ENCODE measurements at regions not wholly inside any gene's neighbourhood (a gene's known extent, or its start where the extent isn't known, plus 50 kb on each side); places are given as distances from the start of the nearest gene placed in this dataset.
"Not testable (repeated sequence)": the region's sequence is repeated elsewhere in the genome, so short reads cannot be mapped to it uniquely, and the experiment has no call there.

DNA sequence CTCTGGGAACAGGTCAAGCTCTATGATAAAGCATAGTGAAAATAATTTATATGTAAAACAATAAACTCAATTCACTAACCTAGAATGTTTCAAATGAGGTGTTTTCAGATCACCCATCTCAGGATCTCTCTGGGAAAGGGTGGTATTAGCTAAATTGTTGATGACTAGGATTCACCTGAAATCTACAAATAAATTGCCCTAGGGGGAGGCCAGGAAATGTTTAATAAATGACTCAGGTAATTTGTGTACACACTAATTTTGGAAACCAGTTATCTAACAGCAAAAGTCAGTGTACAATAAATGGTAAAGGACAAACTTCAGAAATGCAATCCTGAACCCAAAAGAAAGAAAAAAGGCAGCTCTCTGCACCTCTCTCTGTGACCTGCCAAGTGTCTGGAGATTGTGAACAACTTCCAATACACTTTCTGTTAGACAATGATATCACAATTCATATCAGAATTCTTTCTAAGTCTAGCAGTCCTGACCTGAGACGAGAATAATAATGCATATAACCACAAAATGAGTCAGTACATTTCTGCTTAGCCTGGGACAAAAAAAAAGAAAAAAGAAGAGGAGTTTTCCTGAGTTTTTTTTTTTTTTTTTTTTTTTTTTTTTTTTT lies 760.0 kb downstream of the EPHA4 start:
- Histone ChIP-seq H3K4me3 (ENCODE audit: low read length) (no peak overlapping the region), H3K27me3 (ENCODE audit: control insufficient read depth, insufficient read depth, low read length) (no peaks in the 10 kb centered on the region), H3K9me3 (replicated peaks; ENCODE audit: control insufficient read depth, low read depth, low read length) (no peaks in the 10 kb centered on the region), H3K4me1 (ENCODE audit: control insufficient read depth, insufficient read depth, low read length) (no peaks in the 10 kb centered on the region), H3K36me3 (ENCODE audit: control insufficient read depth, insufficient read depth, low read length) (no peaks in the 10 kb centered on the region), H3K27ac (ENCODE audit: low read length) (no peak overlapping the region)
- DNase-seq: no peak
- no CpG with 5 or more reads among the region's 1 CpG for whole genome bisulfite sequencing (ENCODE audit: insufficient coverage)

DNA sequence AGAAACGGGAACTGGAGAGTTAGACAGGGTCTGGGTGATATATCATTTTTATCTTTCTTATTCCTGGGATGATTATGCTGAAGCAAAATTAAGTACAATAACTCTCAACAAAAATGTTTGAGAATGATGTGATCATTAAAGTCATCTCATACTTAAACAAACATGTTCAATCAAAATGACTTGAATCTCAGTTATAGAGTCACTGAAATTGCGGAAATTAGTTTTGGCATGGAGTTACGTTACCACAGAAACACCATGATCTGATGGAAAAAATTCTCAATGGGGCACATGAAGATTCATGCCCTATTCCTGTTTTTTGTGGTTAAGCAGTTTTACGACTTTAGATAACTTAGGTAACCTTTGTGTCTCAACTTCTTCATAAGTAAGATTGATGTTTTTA lies 757.7 kb downstream of the EPHA4 start:
- no peaks in the 10 kb centered on the region for H3K36me3 ChIP-seq (ENCODE audit: control insufficient read depth, insufficient read depth, low read length)
- DNase-seq: no peak
- H3K27me3 ChIP-seq (ENCODE audit: control insufficient read depth, insufficient read depth, low read length): no peaks in the 10 kb centered on the region
- no peaks in the 10 kb centered on the region for H3K9me3 ChIP-seq (replicated peaks; ENCODE audit: control insufficient read depth, low read depth, low read length)
- 100% methylated on average over 2 of the region's 4 CpGs for WGBS (ENCODE audit: insufficient coverage)
- no peaks in the 10 kb centered on the region for H3K4me1 ChIP-seq (ENCODE audit: control insufficient read depth, insufficient read depth, low read length)
- no peak overlapping the region for H3K27ac ChIP-seq (ENCODE audit: low read length)
- no peak overlapping the region for H3K4me3 ChIP-seq (ENCODE audit: low read length)

DNA sequence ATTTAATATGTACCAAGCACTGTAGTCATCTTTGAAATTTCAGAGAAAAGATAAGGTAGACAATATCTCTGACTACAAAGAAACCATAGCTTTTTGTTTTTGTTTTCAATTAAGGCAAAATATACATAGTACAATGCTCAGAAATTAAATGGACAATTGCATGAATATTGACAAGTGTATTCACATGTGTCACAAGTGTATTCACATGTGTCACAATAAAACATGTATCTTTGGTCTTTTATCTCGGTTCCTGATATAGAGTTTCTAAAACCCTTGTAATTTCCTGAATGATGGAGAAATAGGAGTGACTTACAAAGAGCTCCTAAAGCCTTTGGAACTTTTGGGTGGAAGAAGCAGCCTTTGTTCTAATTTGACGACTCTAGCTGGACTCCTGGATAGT lies 756.4 kb downstream of the EPHA4 start:
- DNase-seq: no peak
- Histone ChIP-seq H3K4me3 (ENCODE audit: low read length) (no peak overlapping the region), H3K4me1 (ENCODE audit: control insufficient read depth, insufficient read depth, low read length) (no peaks in the 10 kb centered on the region), H3K36me3 (ENCODE audit: control insufficient read depth, insufficient read depth, low read length) (no peaks in the 10 kb centered on the region), H3K9me3 (replicated peaks; ENCODE audit: control insufficient read depth, low read depth, low read length) (no peaks in the 10 kb centered on the region), H3K27me3 (ENCODE audit: control insufficient read depth, insufficient read depth, low read length) (no peaks in the 10 kb centered on the region), H3K27ac (ENCODE audit: low read length) (no peak overlapping the region)
- WGBS (ENCODE audit: insufficient coverage): no CpG with 5 or more reads among the region's 2 CpGs

DNA sequence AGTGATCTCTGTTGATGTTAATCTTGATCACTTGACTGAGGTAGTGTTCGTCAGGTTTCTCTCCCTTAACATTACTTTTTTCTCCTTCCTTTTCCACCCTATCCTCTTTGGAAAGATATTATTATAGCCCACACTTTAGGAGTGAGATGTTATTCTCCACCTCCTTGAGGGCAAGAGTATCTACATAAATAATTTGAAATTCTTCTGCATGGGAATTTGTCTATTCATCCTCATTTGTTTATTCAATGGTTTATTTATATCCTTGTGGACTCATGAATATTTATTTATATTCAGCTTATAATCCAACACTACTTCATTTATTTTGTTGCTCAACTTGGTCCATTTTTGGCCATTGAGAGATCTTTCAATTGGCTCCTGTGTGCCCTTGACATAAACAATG lies 750.4 kb downstream of the EPHA4 start:
- no CpG with 5 or more reads among the region's 1 CpG for WGBS (ENCODE audit: insufficient coverage)
- no peaks in the 10 kb centered on the region for H3K36me3 ChIP-seq (ENCODE audit: control insufficient read depth, insufficient read depth, low read length)

DNA sequence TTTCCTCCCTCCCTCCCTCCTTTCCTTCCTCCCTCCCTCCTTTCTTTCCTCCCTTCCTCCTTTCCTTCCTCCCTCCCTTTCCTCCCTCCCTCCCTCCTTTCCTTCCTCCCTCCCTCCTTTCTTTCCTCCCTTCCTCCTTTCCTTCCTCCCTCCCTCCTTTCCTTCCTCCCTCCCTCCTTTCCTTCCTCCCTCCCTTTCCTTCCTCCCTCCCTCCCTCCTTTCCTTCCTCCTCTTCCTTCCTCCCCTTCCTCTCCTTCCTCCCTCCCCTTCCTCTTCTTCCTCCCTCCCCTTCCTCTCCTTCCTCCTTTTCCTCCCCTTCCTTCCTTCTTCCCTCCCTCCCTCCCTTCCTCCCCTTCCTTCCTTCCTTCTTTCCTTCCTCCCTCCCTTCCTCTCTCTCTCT lies 748.5 kb downstream of the EPHA4 start:
- not testable (repeated sequence) for H3K4me3 ChIP-seq (ENCODE audit: low read length); H3K27me3 ChIP-seq (ENCODE audit: control insufficient read depth, insufficient read depth, low read length); DNase-seq; H3K36me3 ChIP-seq (ENCODE audit: control insufficient read depth, insufficient read depth, low read length); H3K27ac ChIP-seq (ENCODE audit: low read length); H3K9me3 ChIP-seq (replicated peaks; ENCODE audit: control insufficient read depth, low read depth, low read length); H3K4me1 ChIP-seq (ENCODE audit: control insufficient read depth, insufficient read depth, low read length)

More for the DNA sequence above, 750.4 kb downstream of the EPHA4 start:
- Histone ChIP-seq H3K4me1 (ENCODE audit: control insufficient read depth, insufficient read depth, low read length) (no peaks in the 10 kb centered on the region), H3K4me3 (ENCODE audit: low read length) (no peak overlapping the region), H3K27ac (ENCODE audit: low read length) (no peak overlapping the region), H3K27me3 (ENCODE audit: control insufficient read depth, insufficient read depth, low read length) (no peaks in the 10 kb centered on the region), H3K9me3 (replicated peaks; ENCODE audit: control insufficient read depth, low read depth, low read length) (no peaks in the 10 kb centered on the region)
- DNase-seq: no peak

DNA sequence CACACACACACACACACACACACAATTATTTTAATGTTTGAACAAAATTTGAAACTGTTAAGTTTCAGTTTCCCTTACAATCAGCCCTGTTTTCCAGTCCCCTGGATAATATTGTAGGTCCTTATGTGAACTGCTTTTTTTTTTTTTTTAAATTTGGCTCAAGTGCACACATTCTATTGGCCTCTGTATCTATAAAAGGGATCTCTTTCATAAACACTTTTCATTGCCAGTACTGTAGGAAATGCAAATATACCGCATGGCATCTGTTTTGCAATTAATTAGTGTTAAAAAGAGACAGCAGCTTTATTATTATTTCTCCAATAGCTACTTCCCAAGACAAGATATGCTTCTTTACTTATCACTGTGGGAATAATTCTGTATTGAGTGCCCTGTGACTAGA lies 738.7 kb downstream of the EPHA4 start:
- H3K36me3 ChIP-seq (ENCODE audit: control insufficient read depth, insufficient read depth, low read length): no peaks in the 10 kb centered on the region
- no peaks in the 10 kb centered on the region for H3K4me1 ChIP-seq (ENCODE audit: control insufficient read depth, insufficient read depth, low read length)
- H3K9me3 ChIP-seq (replicated peaks; ENCODE audit: control insufficient read depth, low read depth, low read length): no peaks in the 10 kb centered on the region
- H3K27ac ChIP-seq (ENCODE audit: low read length): no peak overlapping the region
- peak; percentile 17 for DNase-seq
- no CpG with 5 or more reads among the region's 1 CpG for WGBS (ENCODE audit: insufficient coverage)
- H3K27me3 ChIP-seq (ENCODE audit: control insufficient read depth, insufficient read depth, low read length): no peaks in the 10 kb centered on the region
- no peak overlapping the region for H3K4me3 ChIP-seq (ENCODE audit: low read length)

DNA sequence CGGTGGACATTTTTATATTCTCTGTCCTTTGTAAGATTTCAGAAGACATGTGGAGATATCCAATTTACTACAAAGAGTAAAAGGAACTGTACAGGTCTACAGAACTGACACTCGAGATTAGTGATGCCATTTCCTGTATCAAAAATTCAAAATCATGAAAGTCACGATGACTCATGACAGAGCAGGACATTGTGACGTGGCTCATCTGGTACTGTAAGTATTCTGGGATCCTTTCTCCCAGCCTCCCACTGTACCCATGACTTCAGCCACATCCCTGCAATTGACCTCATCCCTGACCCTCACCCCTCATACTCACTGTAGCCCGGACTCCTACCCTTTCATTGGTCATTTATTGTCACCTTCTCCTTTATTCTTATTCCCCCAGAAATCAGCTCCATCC lies 736.5 kb downstream of the EPHA4 start:
- Histone ChIP-seq H3K4me1 (ENCODE audit: control insufficient read depth, insufficient read depth, low read length) (no peaks in the 10 kb centered on the region), H3K36me3 (ENCODE audit: control insufficient read depth, insufficient read depth, low read length) (no peaks in the 10 kb centered on the region), H3K27me3 (ENCODE audit: control insufficient read depth, insufficient read depth, low read length) (no peaks in the 10 kb centered on the region), H3K27ac (ENCODE audit: low read length) (no peak overlapping the region), H3K9me3 (replicated peaks; ENCODE audit: control insufficient read depth, low read depth, low read length) (no peaks in the 10 kb centered on the region), H3K4me3 (ENCODE audit: low read length) (no peak overlapping the region)
- WGBS (ENCODE audit: insufficient coverage): 58% methylated on average over 3 of the region's 5 CpGs
- no peak for DNase-seq

DNA sequence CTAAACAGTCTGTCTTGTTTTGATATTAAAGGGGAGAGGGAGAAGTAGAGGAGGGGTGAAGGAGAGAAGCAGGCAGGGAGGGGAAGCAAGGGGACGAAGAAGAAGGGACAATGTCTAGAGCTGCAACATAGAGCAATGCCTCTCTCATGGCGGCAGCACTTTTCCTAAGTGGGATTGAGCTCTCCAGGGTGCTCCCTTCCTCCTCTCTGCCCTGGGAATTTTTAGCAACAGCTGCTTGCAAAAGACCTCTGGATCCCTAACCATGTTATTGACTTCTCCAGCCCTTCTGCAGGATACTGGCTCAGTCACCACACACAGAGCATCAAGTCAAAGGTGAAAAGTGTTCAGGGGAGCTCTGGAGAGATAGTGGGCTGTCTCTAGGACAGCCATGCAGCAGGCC lies 734.9 kb downstream of the EPHA4 start:
- Histone ChIP-seq H3K4me1 (ENCODE audit: control insufficient read depth, insufficient read depth, low read length) (no peaks in the 10 kb centered on the region), H3K27ac (ENCODE audit: low read length) (no peak overlapping the region), H3K27me3 (ENCODE audit: control insufficient read depth, insufficient read depth, low read length) (no peaks in the 10 kb centered on the region), H3K36me3 (ENCODE audit: control insufficient read depth, insufficient read depth, low read length) (no peaks in the 10 kb centered on the region), H3K9me3 (replicated peaks; ENCODE audit: control insufficient read depth, low read depth, low read length) (no peaks in the 10 kb centered on the region), H3K4me3 (ENCODE audit: low read length) (no peak overlapping the region)
- no CpG with 5 or more reads among the region's 2 CpGs for WGBS (ENCODE audit: insufficient coverage)
- DNase-seq: no peak

DNA sequence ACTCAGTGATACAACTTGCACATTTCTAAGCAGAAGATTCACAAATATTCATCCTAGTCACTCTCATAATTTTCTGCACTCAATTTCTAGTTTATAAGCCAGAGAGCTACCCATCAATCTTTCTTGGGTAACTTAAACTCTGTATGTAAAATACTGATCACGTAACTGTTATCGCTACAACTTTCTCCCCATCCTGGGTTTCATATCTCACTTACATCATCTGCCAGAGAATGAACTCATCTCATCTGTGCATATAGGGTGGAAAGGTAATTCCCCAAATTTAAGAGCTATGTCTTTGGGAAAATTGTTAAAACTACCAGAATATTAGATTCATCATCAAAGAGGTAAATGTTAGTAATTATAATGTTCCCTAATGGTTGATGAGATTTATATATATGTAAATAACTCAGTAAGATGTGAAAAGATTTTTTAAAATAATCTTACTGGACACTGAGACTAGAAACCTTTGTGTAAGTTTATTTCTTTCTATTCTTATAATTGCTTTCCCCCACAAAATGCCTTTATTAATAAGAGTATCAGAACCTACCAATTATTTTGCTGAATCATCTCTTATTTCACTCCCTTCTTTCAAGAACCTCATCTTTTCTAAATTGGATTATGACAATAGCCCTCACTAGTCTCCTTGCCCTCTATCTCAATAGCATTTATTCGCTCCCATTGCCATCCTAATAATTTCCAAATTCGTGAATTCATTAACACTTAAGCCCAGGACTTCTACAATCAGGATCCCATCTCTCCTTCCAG lies 729.0 kb downstream of the EPHA4 start:
- Histone ChIP-seq H3K4me3 (ENCODE audit: low read length) (no peak overlapping the region), H3K9me3 (replicated peaks; ENCODE audit: control insufficient read depth, low read depth, low read length) (no peaks in the 10 kb centered on the region), H3K27ac (ENCODE audit: low read length) (no peak overlapping the region), H3K27me3 (ENCODE audit: control insufficient read depth, insufficient read depth, low read length) (no peaks in the 10 kb centered on the region), H3K36me3 (ENCODE audit: control insufficient read depth, insufficient read depth, low read length) (no peaks in the 10 kb centered on the region), H3K4me1 (ENCODE audit: control insufficient read depth, insufficient read depth, low read length) (no peaks in the 10 kb centered on the region)
- DNase-seq: no peak
- 96% methylated on average over 2 of the region's 4 CpGs for WGBS (ENCODE audit: insufficient coverage)

DNA sequence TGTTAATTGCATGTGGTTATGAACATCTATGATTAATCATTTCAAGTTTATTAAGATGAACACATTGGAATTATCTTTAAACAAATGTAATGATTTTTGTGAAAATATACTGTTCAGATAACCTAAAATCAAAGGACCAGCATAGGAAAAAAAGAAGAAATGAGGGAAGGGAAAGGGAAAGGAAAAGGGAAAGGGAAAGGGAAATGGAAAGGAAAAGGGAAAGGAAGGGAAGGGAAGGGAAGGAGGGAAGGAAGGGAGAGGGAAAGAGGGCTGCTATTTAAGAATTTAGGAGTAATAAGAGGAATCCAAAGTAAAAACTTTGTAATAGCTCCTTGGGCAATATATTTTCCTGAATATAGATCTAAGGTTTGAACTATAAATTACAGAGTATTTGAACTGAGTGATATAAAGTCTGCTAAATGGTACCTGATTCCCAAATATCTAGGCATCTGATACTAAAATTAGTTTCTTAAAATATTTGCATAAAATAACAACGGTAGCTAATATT lies 726.3 kb downstream of the EPHA4 start:
- no peaks in the 10 kb centered on the region for H3K27me3 ChIP-seq (ENCODE audit: control insufficient read depth, insufficient read depth, low read length)
- H3K4me3 ChIP-seq (ENCODE audit: low read length): no peak overlapping the region
- no CpG with 5 or more reads among the region's 1 CpG for WGBS (ENCODE audit: insufficient coverage)

More for the DNA sequence above, 726.3 kb downstream of the EPHA4 start:
- DNase-seq: no peak
- H3K4me1 ChIP-seq (ENCODE audit: control insufficient read depth, insufficient read depth, low read length): no peaks in the 10 kb centered on the region
- no peak overlapping the region for H3K27ac ChIP-seq (ENCODE audit: low read length)
- H3K9me3 ChIP-seq (replicated peaks; ENCODE audit: control insufficient read depth, low read depth, low read length): no peaks in the 10 kb centered on the region
- no peaks in the 10 kb centered on the region for H3K36me3 ChIP-seq (ENCODE audit: control insufficient read depth, insufficient read depth, low read length)

All from muscle of leg (tissue), 3 donors.